GM12878 (cell line): ENCODE measurements at regions not wholly inside any gene's neighbourhood (a gene's known extent, or its start where the extent isn't known, plus 50 kb on each side); places are given as distances from the start of the nearest gene placed in this dataset.

ENCODE experiments used
- ATAC-seq: fragments of 200-7000 bp; cut with Tn5 transposase; 3 replicates; pipeline ENCODE4 v1.9.1; 2020; ENCODE audit warnings: mild to moderate bottlenecking, moderate library complexity
- BruUV-seq: library from RNA; stranded (reverse); fragments of 400-500 nt; replicated peaks from 2 replicates; lab custom pipeline; 2021; lab: Mats Ljungman, UMichigan
- CTCF ChIA-PET: fragments of 300-600 bp; sonication (Branson Sonifier 250); formaldehyde crosslinking; extraction: SDS; loops from one replicate; lab custom pipeline; 2021; ENCODE audit warnings: inconsistent platforms; lab: Yijun Ruan, JAX
- POLR2A ChIA-PET: fragments of 350-600 bp; formaldehyde crosslinking; extraction: SDS; loops from one replicate; lab custom pipeline; 2021; ENCODE audit warnings: inconsistent platforms; lab: Charles Lee
- RAD21 ChIA-PET: fragments of 300-600 bp; sonication (Branson Sonifier 250); formaldehyde crosslinking; loops from one replicate; lab custom pipeline; 2023; ENCODE audit warnings: antibody characterized with exemption; ENCODE audit not compliant: unreplicated experiment; lab: Charles Lee
- SMC1A ChIA-PET: fragments of 300-600 bp; sonication (Branson Sonifier 250); formaldehyde crosslinking; loops from one replicate; lab custom pipeline; 2023; ENCODE audit not compliant: unreplicated experiment, uncharacterized antibody; lab: Charles Lee
- DNase-seq: peaks from one replicate; pipeline ENCODE4 v3.0.0-alpha.2; 2011; ENCODE audit warnings: low read depth, low spot score
- FAIRE-seq: peaks from 3 replicates; lab custom pipeline; 2011; peaks lifted over from hg19 to GRCh38; lab: Jason Lieb, UNC
- H2AFZ ChIP-seq: 2 replicates; pipeline ENCODE4 v1.6.0; 2011; ENCODE audit warnings: low read depth, low read length, control low read depth; ENCODE audit not compliant: control insufficient read depth
- H3K27ac ChIP-seq: 2 replicates; pipeline ENCODE4 v1.5.1; 2011; ENCODE audit warnings: control low read depth; ENCODE audit not compliant: control insufficient read depth, insufficient read depth
- H3K27me3 ChIP-seq, 2 experiments: replicated peaks in 1 of 2; 2 replicates each; pipeline versions ENCODE4 v1.6.0 to v1.6.1; 2011; ENCODE audit warnings: low read length in 1 of 2; ENCODE audit not compliant: control insufficient read depth in 2 of 2, insufficient read depth in 2 of 2
- H3K36me3 ChIP-seq, 2 experiments: 2 replicates each; pipeline ENCODE4 v1.5.1; 2011; ENCODE audit warnings: low read length in 1 of 2; ENCODE audit not compliant: control insufficient read depth in 2 of 2, insufficient read depth in 2 of 2
- H3K4me1 ChIP-seq: 2 replicates; pipeline ENCODE4 v1.6.1; 2011; ENCODE audit warnings: mild to moderate bottlenecking, low read length, moderate library complexity, mixed read lengths; ENCODE audit not compliant: control insufficient read depth, insufficient read depth
- H3K4me2 ChIP-seq: 2 replicates; pipeline ENCODE4 v1.6.0; 2011; ENCODE audit warnings: control low read depth; ENCODE audit not compliant: control insufficient read depth, insufficient read depth
- H3K4me3 ChIP-seq: fragments of 200-600 bp; sonication (generic); 2 replicates; pipeline ENCODE4 v1.5.1; 2016
- H3K79me2 ChIP-seq: 2 replicates; pipeline ENCODE4 v1.6.0; 2011; ENCODE audit warnings: low read length; ENCODE audit not compliant: control insufficient read depth, insufficient read depth
- H3K9ac ChIP-seq: 2 replicates; pipeline ENCODE4 v1.8.0; 2011; ENCODE audit warnings: low read length, control low read depth, mixed read lengths; ENCODE audit not compliant: control insufficient read depth, insufficient read depth
- H3K9me3 ChIP-seq: replicated peaks from 3 replicates; pipeline ENCODE4 v1.5.1; 2011; ENCODE audit warnings: mild to moderate bottlenecking, low read length; ENCODE audit not compliant: control insufficient read depth, insufficient read depth
- H4K20me1 ChIP-seq: 2 replicates; pipeline ENCODE4 v1.6.0; 2011; ENCODE audit not compliant: control insufficient read depth, insufficient read depth
- HCFC1 ChIP-seq: fragments of 150-350 bp; IDR thresholded peaks from 2 replicates; pipeline ENCODE4 v1.6.1; 2014; ENCODE audit warnings: low read length
- HDAC2 ChIP-seq: fragments of 200-600 bp; sonication (generic); IDR thresholded peaks from 2 replicates; pipeline ENCODE4 v1.6.1; 2017
- IKZF1 ChIP-seq: fragments of 450-650 bp; conservative IDR thresholded peaks from 2 replicates; pipeline ENCODE4 v1.6.1; 2017; ENCODE audit warnings: antibody characterized with exemption, mild to moderate bottlenecking
- KAT2A ChIP-seq: conservative IDR thresholded peaks from 2 replicates; pipeline ENCODE4 v1.6.1; 2011; ENCODE audit warnings: low read depth, low read length; ENCODE audit not compliant: control insufficient read depth
- NFIC ChIP-seq: IDR thresholded peaks from 2 replicates; pipeline ENCODE4 v1.6.1; 2012; ENCODE audit warnings: low read depth, mild to moderate bottlenecking, inconsistent platforms, low read length, moderate library complexity
- RELB ChIP-seq: fragments of 450-650 bp; IDR thresholded peaks from 2 replicates; pipeline ENCODE4 v1.6.1; 2017; ENCODE audit warnings: low read depth, mild to moderate bottlenecking, moderate library complexity
- ZBTB4 ChIP-seq: fragments of 450-650 bp; formaldehyde crosslinking; IDR thresholded peaks from 2 replicates; pipeline ENCODE4 v1.4.0; 2022; ENCODE audit warnings: mild to moderate bottlenecking, moderate library complexity
- ZNF217 ChIP-seq: fragments of 450-650 bp; IDR thresholded peaks from 2 replicates; pipeline ENCODE4 v1.6.1; 2017; ENCODE audit warnings: antibody characterized with exemption, mild to moderate bottlenecking
- WGBS: methylation state at CpG from one replicate; pipeline ENCODE4 v1.1.6; 2016; ENCODE audit warnings: low lambda C conversion rate; ENCODE audit not compliant: insufficient replicate concordance, insufficient coverage; ENCODE audit errors: missing lambda C conversion rate; 5-methylcytosine and 5-hydroxymethylcytosine counted together
- in situ Hi-C: fragments of 300-500 bp; cut with MboI; formaldehyde crosslinking; loops from 9 replicates; pipeline ENCODE4 v1.14.3; 2018; ENCODE audit warnings: mixed read lengths
- intact Hi-C: fragments of 100-400 bp; cut with micrococcal nuclease; formaldehyde crosslinking; loops from one replicate; pipeline ENCODE4 v1.14.2; 2022; ENCODE audit not compliant: unreplicated experiment

GRCh38 chr1:185398599-185398998 is 81.6 kb upstream of the IVNS1ABP start:
- Histone ChIP-seq H3K79me2 (no peaks in the 10 kb centered on the region), H3K4me2 (no peak overlapping the region), H3K4me1 (no peaks in the 10 kb centered on the region), H3K9ac (no peak overlapping the region), H3K4me3 (no peak overlapping the region), H3K9me3 (no peaks in the 10 kb centered on the region; the same call in 2 of the 3 replicates), H3K27ac (no peak overlapping the region), H2AFZ (no peak overlapping the region), H3K36me3 (no peaks in the 10 kb centered on the region), H3K27me3 (no peaks in the 10 kb centered on the region), H4K20me1 (no peaks in the 10 kb centered on the region)
- no TSS peak for BruUV-seq
- ChIA-PET SMC1A (interaction anchor here (1.0 kb wide), 1 partner anchor 80 kb away, joined by 3 read pairs; no protein-coding TSS in a partner anchor), RAD21 (no interaction called here), CTCF (interaction anchor here (1.0 kb wide), 1 partner anchor 197 kb away, joined by 3 read pairs; no protein-coding TSS in a partner anchor), POLR2A (interaction anchor here (0.5 kb wide), 1 partner anchor 65 kb away, joined by 7 read pairs; no protein-coding TSS in a partner anchor)
- ATAC-seq (no peak), DNase-seq (no peak), FAIRE-seq (no peak)
- in situ Hi-C loops (no loop called here), intact Hi-C loops (no loop called here)
- TF ChIP-seq NFIC (no peak), IKZF1 (no peak), ZNF217 (no peak), HCFC1 (no peak)

- no peak overlapping the region for H3K9ac ChIP-seq
- CTCF ChIA-PET: interaction anchor here (1.0 kb wide), 1 partner anchor 197 kb away, joined by 3 read pairs; no protein-coding TSS in a partner anchor
- SMC1A ChIA-PET: interaction anchor here (1.0 kb wide), 1 partner anchor 80 kb away, joined by 3 read pairs; no protein-coding TSS in a partner anchor
- TF ChIP-seq HDAC2 (no peak), RELB (no peak), ZBTB4 (CRISPR knock-in tag) (no peak), KAT2A (no peak)
- TF ChIP-seq, all 136 proteins: peak for 0
- Histone ChIP-seq H2AFZ (no peak overlapping the region), H3K27me3 (no peaks in the 10 kb centered on the region), H3K79me2 (no peaks in the 10 kb centered on the region), H3K36me3 (no peaks in the 10 kb centered on the region), H3K27ac (no peak overlapping the region), H3K4me1 (no peaks in the 10 kb centered on the region), H3K4me2 (no peak overlapping the region), H4K20me1 (no peaks in the 10 kb centered on the region), H3K9me3 (no peaks in the 10 kb centered on the region; the same call in 2 of the 3 replicates), H3K4me3 (no peak overlapping the region)
- FAIRE-seq: no peak
- RAD21 ChIA-PET: no interaction called here
- intact Hi-C loops (no loop called here), in situ Hi-C loops (no loop called here)
- no TSS peak for BruUV-seq
- ATAC-seq: peak; percentile 33
- no peak for DNase-seq
- WGBS: 97% methylated on average over 2 of the region's 2 CpGs
- POLR2A ChIA-PET: interaction anchor here (0.5 kb wide), 1 partner anchor 65 kb away, joined by 7 read pairs; no protein-coding TSS in a partner anchor
Observed at GRCh38 chr1:185398022-185398421, 81.0 kb upstream of the IVNS1ABP start.
